GM12874 (cell line): ENCODE measurements at regions not wholly inside any gene's neighbourhood (a gene's known extent, or its start where the extent isn't known, plus 50 kb on each side); places are given as distances from the start of the nearest gene placed in this dataset.

Experiments used
- CTCF ChIP-seq: IDR thresholded peaks from 2 replicates; pipeline ENCODE4 v1.5.1; 2011; ENCODE audit warnings: low read depth, mild to moderate bottlenecking, control low read depth, low read length, moderate library complexity; ENCODE audit not compliant: insufficient read depth

GRCh38 chr4:170270628-170271027, 180.9 kb upstream of the AADAT start:
- no peak for TF ChIP-seq CTCF

GRCh38 chr4:170269950-170270349, 180.2 kb upstream of the AADAT start:
- TF ChIP-seq CTCF = no peak

GRCh38 chr4:170259631-170260153, 169.9 kb upstream of the AADAT start:
- peak; percentile 80 for TF ChIP-seq CTCF

GRCh38 chr4:170256807-170257206, 167.1 kb upstream of the AADAT start:
- TF ChIP-seq CTCF = no peak

- TF ChIP-seq CTCF = no peak
These were observed 158.8 kb upstream of the AADAT start for GRCh38 chr4:170248576-170248975.

GRCh38 chr4:170248029-170248428, 158.3 kb upstream of the AADAT start:
- no peak for TF ChIP-seq CTCF

GRCh38 chr4:170247596-170247995, 157.8 kb upstream of the AADAT start:
- no peak for TF ChIP-seq CTCF
